H1 (cell line): ENCODE measurements at regions not wholly inside any gene's neighbourhood (a gene's known extent, or its start where the extent isn't known, plus 50 kb on each side); places are given as distances from the start of the nearest gene placed in this dataset.

Experiments used
- CTCF ChIA-PET: fragments of 300-600 bp; sonication (Branson Sonifier 250); formaldehyde crosslinking; loops from one replicate; lab custom pipeline; 2021; ENCODE audit not compliant: partially characterized antibody; lab: Charles Lee
- POLR2A ChIA-PET: fragments of 300-600 bp; sonication (Branson Sonifier 250); formaldehyde crosslinking; loops from one replicate; lab custom pipeline; 2021; ENCODE audit warnings: inconsistent platforms; ENCODE audit not compliant: partially characterized antibody; lab: Charles Lee
- DNase-seq, 2 experiments: peaks; one replicate each; pipeline versions ENCODE4 v3.0.0 to v3.0.0-alpha.2; 2010 to 2022; ENCODE audit warnings: low spot score in 2 of 2, low read depth in 1 of 2, mixed read lengths in 1 of 2
- FAIRE-seq: peaks from 2 replicates; lab custom pipeline; 2011; peaks lifted over from hg19 to GRCh38; lab: Jason Lieb, UNC
- H2AFZ ChIP-seq: 2 replicates; pipeline ENCODE4 v1.8.1; 2012; ENCODE audit warnings: low read length, inconsistent platforms
- H2AK5ac ChIP-seq: 2 replicates; pipeline ENCODE4 v1.6.1; 2013; ENCODE audit warnings: low read depth, low read length
- H2BK120ac ChIP-seq: replicated peaks from 2 replicates; pipeline ENCODE3; 2013; ENCODE audit warnings: low read depth, low read length, inconsistent platforms
- H2BK12ac ChIP-seq: 2 replicates; pipeline ENCODE4 v1.6.1; 2013; ENCODE audit warnings: low read depth, low read length
- H2BK15ac ChIP-seq: 2 replicates; pipeline ENCODE4 v1.6.1; 2013; ENCODE audit warnings: low read length
- H2BK20ac ChIP-seq: 2 replicates; pipeline ENCODE4 v1.6.1; 2013; ENCODE audit warnings: low read length
- H2BK5ac ChIP-seq: 2 replicates; pipeline ENCODE4 v1.6.1; 2013; ENCODE audit warnings: low read depth, low read length
- H3K14ac ChIP-seq: 2 replicates; pipeline ENCODE4 v1.6.1; 2013; ENCODE audit warnings: inconsistent platforms; ENCODE audit not compliant: insufficient read length
- H3K18ac ChIP-seq: 2 replicates; pipeline ENCODE4 v1.6.1; 2013; ENCODE audit warnings: low read length; ENCODE audit errors: extremely low read depth
- H3K23ac ChIP-seq: 2 replicates; pipeline ENCODE4 v1.6.1; 2013; ENCODE audit warnings: inconsistent platforms; ENCODE audit not compliant: insufficient read length
- H3K23me2 ChIP-seq: 2 replicates; pipeline ENCODE4 v1.6.1; 2013; ENCODE audit warnings: low read depth, low read length
- H3K27ac ChIP-seq: 2 replicates; pipeline ENCODE4 v1.6.1; 2011; ENCODE audit warnings: low read depth, low read length, inconsistent platforms
- H3K27me3 ChIP-seq, 4 experiments: replicated peaks in 1 of 4; 1 replicate in 1 of 4; 2 replicates in 3 of 4; pipeline versions ENCODE4 v1.6.1 to v1.8.1; 2011 to 2013; ENCODE audit warnings: low read length in 3 of 4, mild to moderate bottlenecking in 3 of 4, inconsistent platforms in 2 of 4, mixed read lengths in 2 of 4, moderate library complexity in 1 of 4; ENCODE audit not compliant: control insufficient read depth in 3 of 4, insufficient read depth in 3 of 4; ENCODE audit errors: extremely low read depth in 1 of 4
- H3K36me3 ChIP-seq, 4 experiments: 2 replicates each; pipeline versions ENCODE4 v1.6.1 to v1.8.1; 2011 to 2013; ENCODE audit warnings: mild to moderate bottlenecking in 4 of 4, low read length in 3 of 4, moderate library complexity in 2 of 4, control low read depth in 1 of 4, inconsistent platforms in 1 of 4; ENCODE audit not compliant: insufficient read depth in 4 of 4, control insufficient read depth in 2 of 4
- H3K4ac ChIP-seq: replicated peaks from 2 replicates; pipeline ENCODE3; 2013; ENCODE audit warnings: low read length, low read depth, mixed read lengths, inconsistent platforms; ENCODE audit not compliant: insufficient read length
- H3K4me1 ChIP-seq, 4 experiments: replicated peaks in 1 of 4; 1 replicate in 1 of 4; 2 replicates in 3 of 4; pipeline versions ENCODE4 v1.6.1 to v1.8.1; 2011 to 2013; ENCODE audit warnings: low read length in 3 of 4, inconsistent platforms in 2 of 4, mixed read lengths in 1 of 4; ENCODE audit not compliant: insufficient read depth in 4 of 4, control insufficient read depth in 3 of 4
- H3K4me2 ChIP-seq, 2 experiments: 2 replicates each; pipeline versions ENCODE4 v1.6.1 to v1.8.1; 2011 to 2013; ENCODE audit warnings: low read depth in 2 of 2, low read length in 2 of 2, control low read depth in 1 of 2, inconsistent platforms in 1 of 2, mild to moderate bottlenecking in 1 of 2; ENCODE audit not compliant: insufficient read depth in 1 of 2
- H3K4me3 ChIP-seq, 4 experiments: fragments of 200-600, 300-600 bp in 1 of 4; sonication (generic), shearing (Covaris generic), sonication (Bioruptor Twin) in 1 of 4; 2 replicates each; pipeline versions ENCODE4 v1.5.1 to v1.8.1; 2011 to 2016; ENCODE audit warnings: low read length in 4 of 4, low read depth in 3 of 4, control low read depth in 2 of 4, inconsistent platforms in 2 of 4, mild to moderate bottlenecking in 2 of 4, mixed read lengths in 1 of 4, moderate library complexity in 1 of 4; ENCODE audit not compliant: insufficient read depth in 2 of 4; ENCODE audit errors: extremely low read depth in 1 of 4
- H3K56ac ChIP-seq: replicated peaks from 2 replicates; pipeline ENCODE3; 2013; ENCODE audit warnings: low read depth, mild to moderate bottlenecking, mixed read lengths, low read length, inconsistent platforms; ENCODE audit not compliant: insufficient read length
- H3K79me1 ChIP-seq: 2 replicates; pipeline ENCODE4 v1.6.1; 2013; ENCODE audit warnings: low read depth, low read length, control low read depth
- H3K79me2 ChIP-seq, 2 experiments: 2 replicates each; pipeline versions ENCODE4 v1.6.1 to v1.8.1; 2012 to 2013; ENCODE audit warnings: low read length in 2 of 2, mild to moderate bottlenecking in 2 of 2, inconsistent platforms in 1 of 2; ENCODE audit not compliant: insufficient read depth in 2 of 2, control insufficient read depth in 1 of 2
- H3K9ac ChIP-seq, 4 experiments: replicated peaks in 1 of 4; 1 replicate in 1 of 4; 2 replicates in 3 of 4; pipeline versions ENCODE4 v1.6.1 to v1.8.1; 2011 to 2013; ENCODE audit warnings: low read depth in 3 of 4, low read length in 3 of 4, control low read depth in 2 of 4, mild to moderate bottlenecking in 2 of 4, moderate library complexity in 2 of 4, inconsistent platforms in 1 of 4; ENCODE audit errors: extremely low read depth in 1 of 4
- H3K9me3 ChIP-seq, 2 experiments: 2 replicates each; pipeline versions ENCODE4 v1.6.1 to v1.8.1; 2012 to 2013; ENCODE audit warnings: mild to moderate bottlenecking in 2 of 2, moderate library complexity in 2 of 2, control low read depth in 1 of 2, inconsistent platforms in 1 of 2, low read depth in 1 of 2, low read length in 1 of 2, mixed read lengths in 1 of 2; ENCODE audit not compliant: insufficient read depth in 2 of 2
- H4K20me1 ChIP-seq, 2 experiments: replicated peaks in 1 of 2; 2 replicates each; pipeline versions ENCODE3 to v1.8.1; 2011 to 2013; ENCODE audit warnings: inconsistent platforms in 2 of 2, low read length in 2 of 2, mild to moderate bottlenecking in 1 of 2; ENCODE audit not compliant: insufficient read depth in 2 of 2, control insufficient read depth in 1 of 2
- H4K5ac ChIP-seq: 2 replicates; pipeline ENCODE4 v1.6.1; 2013; ENCODE audit warnings: low read length, low read depth, mixed read lengths, inconsistent platforms; ENCODE audit not compliant: insufficient read length
- H4K8ac ChIP-seq: 2 replicates; pipeline ENCODE4 v1.8.0; 2013; ENCODE audit warnings: mild to moderate bottlenecking, moderate library complexity, low read length, inconsistent platforms; ENCODE audit not compliant: insufficient read depth; ENCODE audit errors: extremely low read depth
- H4K91ac ChIP-seq: replicated peaks from 2 replicates; pipeline ENCODE3; 2013; ENCODE audit warnings: low read length, mixed read lengths, inconsistent platforms; ENCODE audit not compliant: insufficient read length
- BRCA1 ChIP-seq: IDR thresholded peaks from 2 replicates; pipeline ENCODE4 v1.6.1; 2012; ENCODE audit warnings: low read depth, low read length, improper control_type of control experiment
- GABPA ChIP-seq: IDR thresholded peaks from 2 replicates; pipeline ENCODE4 v1.6.1; 2011; ENCODE audit warnings: mild to moderate bottlenecking, low read length, moderate library complexity, borderline replicate concordance; ENCODE audit not compliant: insufficient read depth
- GTF2F1 ChIP-seq: IDR thresholded peaks from 2 replicates; pipeline ENCODE4 v1.6.1; 2012; ENCODE audit warnings: low read depth, low read length, improper control_type of control experiment, borderline replicate concordance
- KDM1A ChIP-seq: fragments of 200-600, 300-600 bp; sonication (generic); IDR thresholded peaks from 2 replicates; pipeline ENCODE4 v1.7.1; 2016; ENCODE audit warnings: mild to moderate bottlenecking, low read length, borderline replicate concordance
- KDM5A ChIP-seq: fragments of 200-600 bp; IDR thresholded peaks from 2 replicates; pipeline ENCODE4 v1.7.1; 2012; ENCODE audit warnings: mild to moderate bottlenecking, low read length, inconsistent platforms, mixed read lengths
- RNF2 ChIP-seq: fragments of 200-900, 300-1000 bp; sonication (generic); IDR thresholded peaks from 2 replicates; pipeline ENCODE4 v1.7.1; 2016; ENCODE audit warnings: borderline replicate concordance, low read depth, mild to moderate bottlenecking, antibody characterized with exemption, low read length; ENCODE audit not compliant: poor library complexity, severe bottlenecking; ENCODE audit errors: missing control alignments
- SP2 ChIP-seq: IDR thresholded peaks from 2 replicates; pipeline ENCODE4 v1.6.1; 2012; ENCODE audit warnings: mild to moderate bottlenecking, low read length, inconsistent platforms
- YY1 ChIP-seq: IDR thresholded peaks from 2 replicates; pipeline ENCODE4 v1.6.1; 2011; ENCODE audit warnings: low read depth, mild to moderate bottlenecking, low read length
- WGBS, 2 experiments: shearing (Covaris generic) in 1 of 2; methylation state at CpG; one replicate each; pipeline versions ENCODE4 v1.1.6 to v1.1.7; 2013 to 2015; ENCODE audit warnings: low lambda C conversion rate in 2 of 2, mixed read lengths in 2 of 2, inconsistent platforms in 1 of 2, low coverage in 1 of 2, missing lambda C conversion rate in 1 of 2; ENCODE audit not compliant: insufficient replicate concordance in 2 of 2, insufficient coverage in 1 of 2, insufficient read length in 1 of 2; ENCODE audit errors: extremely low coverage in 1 of 2, missing lambda C conversion rate in 1 of 2; 5-methylcytosine and 5-hydroxymethylcytosine counted together
- TF ChIP-seq, protein P1 (sequence below): IDR thresholded peaks from 2 replicates; pipeline ENCODE4 v1.6.1; 2012; ENCODE audit warnings: inconsistent platforms

GRCh38 chr5:157951673-157952373 lies 92.9 kb upstream of the CLINT1 start:
- CTCF ChIA-PET, result interaction anchor here (0.7 to 7.7 kb wide), 12 partner anchors 11 to 189 kb away, joined by 3 to 79 read pairs (median 4); no protein-coding TSS in a partner anchor
- no peaks in the 10 kb centered on the region for H3K27me3 ChIP-seq
- POLR2A ChIA-PET, result interaction anchor here (1.0 to 3.3 kb wide), 3 partner anchors 9 to 14 kb away, joined by 4 to 18 read pairs (median 10); no protein-coding TSS in a partner anchor
- no peaks in the 10 kb centered on the region for H3K9me3 ChIP-seq
- no peak overlapping the region for H2BK15ac ChIP-seq
- no peak overlapping the region for H3K56ac ChIP-seq
- no peak overlapping the region for H2BK5ac ChIP-seq
- no peaks in the 10 kb centered on the region for H3K79me2 ChIP-seq
- no peaks in the 10 kb centered on the region; a peak in 2 of 7 replicates for H3K4me1 ChIP-seq
- H3K23ac ChIP-seq, result no peak overlapping the region
- H3K36me3 ChIP-seq, result no peaks in the 10 kb centered on the region
- no peaks in the 10 kb centered on the region for H4K20me1 ChIP-seq
- no peak overlapping the region for H3K14ac ChIP-seq
- no peak overlapping the region for H4K91ac ChIP-seq
- no peak overlapping the region for H3K27ac ChIP-seq
- FAIRE-seq (no peak), DNase-seq (no peak)
- no peak overlapping the region for H2BK12ac ChIP-seq
- no peaks in the 10 kb centered on the region for H3K79me1 ChIP-seq
- H3K4me2 ChIP-seq, result no peak overlapping the region
- H2AFZ ChIP-seq, result no peak overlapping the region
- no peak overlapping the region for H2BK120ac ChIP-seq
- no peak overlapping the region for H4K8ac ChIP-seq
- TF ChIP-seq GABPA (no peak), KDM1A (no peak), GTF2F1 (no peak), BRCA1 (no peak), SP2 (no peak), KDM5A (no peak), RNF2 (no peak), YY1 (no peak)
- TF ChIP-seq, protein P1, sequence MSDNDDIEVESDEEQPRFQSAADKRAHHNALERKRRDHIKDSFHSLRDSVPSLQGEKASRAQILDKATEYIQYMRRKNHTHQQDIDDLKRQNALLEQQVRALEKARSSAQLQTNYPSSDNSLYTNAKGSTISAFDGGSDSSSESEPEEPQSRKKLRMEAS, result no peak
- H3K23me2 ChIP-seq, result no peaks in the 10 kb centered on the region
- 78% methylated on average over 4 of the region's 4 CpGs; no CpG with 5 or more reads in 1 of the 2 experiments for WGBS, 2 experiments
- no peak overlapping the region for H3K4me3 ChIP-seq
- no peak overlapping the region for H3K18ac ChIP-seq
- H2AK5ac ChIP-seq, result no peak overlapping the region
- H4K5ac ChIP-seq, result no peak overlapping the region
- no peak overlapping the region for H3K4ac ChIP-seq
- H3K9ac ChIP-seq, result no peak overlapping the region
- H2BK20ac ChIP-seq, result no peak overlapping the region
